ENCODE measurements at regions not wholly inside any gene's neighbourhood (a gene's known extent, or its start where the extent isn't known, plus 50 kb on each side); places are given as distances from the start of the nearest gene placed in this dataset.

DNA sequence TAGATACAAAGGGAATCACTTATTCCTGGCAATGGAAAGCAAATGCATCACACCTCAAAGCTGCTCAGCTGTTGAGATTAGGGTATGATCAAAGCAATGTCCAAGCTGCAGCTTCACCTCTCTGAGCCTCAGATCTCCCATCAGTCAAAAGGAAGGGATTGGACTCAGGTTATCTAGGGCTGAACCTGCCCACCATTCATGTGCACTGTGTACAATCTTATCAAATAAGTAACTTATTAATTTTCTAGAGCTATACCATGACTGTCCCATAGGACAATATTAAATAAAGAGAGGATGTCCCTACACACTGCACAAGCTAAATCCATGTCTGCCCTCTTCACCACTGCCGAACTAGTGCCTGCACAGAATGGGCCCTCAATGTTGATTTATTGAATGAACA lies 127.0 kb downstream of the HSD17B3 start:
- peaks cover 31% of the 10 kb centered on the region for H3K27me3 Mint-ChIP-seq (ENCODE audit: unreplicated experiment)
- H3K9me3 Mint-ChIP-seq (ENCODE audit: unreplicated experiment) = no peaks in the 10 kb centered on the region
- DNase-seq (ENCODE audit: extremely low spot score, unreplicated experiment) = no peak
- H3K27ac Mint-ChIP-seq (ENCODE audit: unreplicated experiment) = no peak overlapping the region
- H3K4me1 Mint-ChIP-seq (ENCODE audit: unreplicated experiment) = peaks cover 27% of the 10 kb centered on the region
- no peak overlapping the region for H3K4me3 Mint-ChIP-seq (ENCODE audit: unreplicated experiment)
- TF ChIP-seq, protein P1, sequence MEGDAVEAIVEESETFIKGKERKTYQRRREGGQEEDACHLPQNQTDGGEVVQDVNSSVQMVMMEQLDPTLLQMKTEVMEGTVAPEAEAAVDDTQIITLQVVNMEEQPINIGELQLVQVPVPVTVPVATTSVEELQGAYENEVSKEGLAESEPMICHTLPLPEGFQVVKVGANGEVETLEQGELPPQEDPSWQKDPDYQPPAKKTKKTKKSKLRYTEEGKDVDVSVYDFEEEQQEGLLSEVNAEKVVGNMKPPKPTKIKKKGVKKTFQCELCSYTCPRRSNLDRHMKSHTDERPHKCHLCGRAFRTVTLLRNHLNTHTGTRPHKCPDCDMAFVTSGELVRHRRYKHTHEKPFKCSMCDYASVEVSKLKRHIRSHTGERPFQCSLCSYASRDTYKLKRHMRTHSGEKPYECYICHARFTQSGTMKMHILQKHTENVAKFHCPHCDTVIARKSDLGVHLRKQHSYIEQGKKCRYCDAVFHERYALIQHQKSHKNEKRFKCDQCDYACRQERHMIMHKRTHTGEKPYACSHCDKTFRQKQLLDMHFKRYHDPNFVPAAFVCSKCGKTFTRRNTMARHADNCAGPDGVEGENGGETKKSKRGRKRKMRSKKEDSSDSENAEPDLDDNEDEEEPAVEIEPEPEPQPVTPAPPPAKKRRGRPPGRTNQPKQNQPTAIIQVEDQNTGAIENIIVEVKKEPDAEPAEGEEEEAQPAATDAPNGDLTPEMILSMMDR (IDR thresholded peaks at IDR 0.05) = no peak
- H3K36me3 Mint-ChIP-seq (ENCODE audit: unreplicated experiment) = no peaks in the 10 kb centered on the region

DNA sequence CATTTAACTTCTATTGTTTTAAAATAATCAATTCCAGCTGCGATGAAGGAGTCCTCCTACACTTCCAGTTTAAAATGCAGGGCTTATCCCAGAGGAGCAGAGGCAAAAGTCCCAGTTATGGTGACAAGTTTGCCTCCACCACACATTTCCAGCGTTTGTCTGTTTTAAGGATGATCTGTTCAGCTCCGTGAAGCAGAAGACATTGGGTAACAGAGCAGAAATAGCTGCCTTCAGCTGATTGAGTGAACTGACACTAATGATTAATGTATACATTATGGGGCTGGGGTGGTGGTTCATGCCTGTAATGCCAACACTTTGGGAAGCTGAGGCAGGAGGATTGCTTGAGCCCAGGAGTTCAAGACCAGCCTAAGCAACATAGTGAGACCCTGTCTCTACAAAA lies 127.6 kb downstream of the HSD17B3 start:
- H3K27me3 Mint-ChIP-seq (ENCODE audit: unreplicated experiment) = peaks cover 31% of the 10 kb centered on the region
- no peaks in the 10 kb centered on the region for H3K9me3 Mint-ChIP-seq (ENCODE audit: unreplicated experiment)
- H3K4me3 Mint-ChIP-seq (ENCODE audit: unreplicated experiment) = no peak overlapping the region
- no peak for DNase-seq (ENCODE audit: extremely low spot score, unreplicated experiment)
- H3K4me1 Mint-ChIP-seq (ENCODE audit: unreplicated experiment) = peaks cover 33% of the 10 kb centered on the region
- H3K36me3 Mint-ChIP-seq (ENCODE audit: unreplicated experiment) = no peaks in the 10 kb centered on the region
- H3K27ac Mint-ChIP-seq (ENCODE audit: unreplicated experiment) = no peak overlapping the region
- TF ChIP-seq, protein P1 (IDR thresholded peaks at IDR 0.05) = no peak

DNA sequence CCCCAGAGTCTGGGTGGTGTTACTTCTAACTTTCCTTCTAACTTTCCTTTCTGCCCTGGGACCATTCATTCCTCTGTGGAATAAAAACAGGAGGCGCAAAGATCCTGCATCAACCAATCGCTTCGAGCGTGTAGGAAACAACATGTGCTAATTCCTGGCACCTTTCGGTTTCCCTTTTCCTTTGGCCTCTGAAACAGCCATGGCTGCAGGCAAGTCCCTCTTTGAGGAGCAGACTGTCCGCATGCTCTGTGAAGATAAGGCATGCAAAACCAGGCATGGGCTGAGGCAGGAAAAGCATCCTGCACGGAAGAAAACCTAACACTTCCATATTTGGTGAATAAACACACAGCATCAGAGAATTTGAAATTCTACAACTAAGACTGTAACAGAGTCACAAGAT lies 128.3 kb downstream of the HSD17B3 start:
- Mint-ChIP-seq H3K27ac (ENCODE audit: unreplicated experiment) (no peak overlapping the region), H3K9me3 (ENCODE audit: unreplicated experiment) (no peaks in the 10 kb centered on the region), H3K36me3 (ENCODE audit: unreplicated experiment) (no peaks in the 10 kb centered on the region), H3K4me3 (ENCODE audit: unreplicated experiment) (no peak overlapping the region), H3K4me1 (ENCODE audit: unreplicated experiment) (peaks cover 39% of the 10 kb centered on the region), H3K27me3 (ENCODE audit: unreplicated experiment) (peaks cover 28% of the 10 kb centered on the region)
- TF ChIP-seq, protein P1 (IDR thresholded peaks at IDR 0.05) = no peak
- no peak for DNase-seq (ENCODE audit: extremely low spot score, unreplicated experiment)

DNA sequence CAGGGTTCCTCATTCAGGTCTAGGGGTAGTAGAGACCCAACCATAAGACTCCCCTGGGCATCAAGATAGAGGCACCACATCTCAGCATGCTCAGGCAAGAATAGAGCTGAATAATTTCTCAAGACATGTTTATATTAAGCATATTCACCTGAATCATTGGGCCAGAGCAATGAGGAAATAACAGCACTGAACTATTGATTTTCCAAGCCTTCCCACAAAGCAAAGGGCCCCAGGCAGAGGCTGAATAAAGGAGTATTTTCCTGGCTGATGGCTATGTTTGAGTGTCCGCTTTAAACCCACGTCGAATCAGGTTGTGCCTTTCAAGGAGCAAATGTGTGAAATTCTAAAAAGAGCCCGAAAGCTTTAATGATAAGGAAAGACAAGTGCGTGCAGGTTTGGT lies 129.2 kb downstream of the HSD17B3 start:
- H3K4me1 Mint-ChIP-seq (ENCODE audit: unreplicated experiment) = peaks cover 40% of the 10 kb centered on the region
- DNase-seq (ENCODE audit: extremely low spot score, unreplicated experiment) = no peak
- no peak overlapping the region for H3K4me3 Mint-ChIP-seq (ENCODE audit: unreplicated experiment)
- H3K27ac Mint-ChIP-seq (ENCODE audit: unreplicated experiment) = no peak overlapping the region
- TF ChIP-seq, protein P1 (IDR thresholded peaks at IDR 0.05) = no peak
- H3K27me3 Mint-ChIP-seq (ENCODE audit: unreplicated experiment) = peaks cover 27% of the 10 kb centered on the region
- no peaks in the 10 kb centered on the region for H3K9me3 Mint-ChIP-seq (ENCODE audit: unreplicated experiment)
- no peaks in the 10 kb centered on the region for H3K36me3 Mint-ChIP-seq (ENCODE audit: unreplicated experiment)

DNA sequence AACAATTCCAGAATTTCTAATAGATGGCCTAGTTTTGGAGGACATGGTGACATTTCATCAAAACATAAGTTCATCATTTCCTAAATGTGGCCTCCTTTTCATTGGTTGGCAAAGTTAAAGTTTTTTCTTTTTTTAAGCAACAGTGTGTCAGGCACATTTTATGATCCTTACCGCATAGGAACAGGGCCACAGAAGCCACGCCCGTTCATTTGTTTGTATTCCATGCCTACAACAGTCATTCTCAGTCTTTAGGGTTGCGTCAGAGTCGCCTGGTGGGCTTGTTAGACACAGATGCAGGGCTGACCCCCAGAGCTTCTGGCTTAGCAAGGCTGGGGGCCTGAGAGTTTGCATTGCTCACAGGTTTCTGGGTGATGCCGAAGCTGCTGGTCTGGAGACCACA lies 130.2 kb downstream of the HSD17B3 start:
- TF ChIP-seq, protein P1 (IDR thresholded peaks at IDR 0.05) = no peak
- peaks cover 30% of the 10 kb centered on the region for H3K4me1 Mint-ChIP-seq (ENCODE audit: unreplicated experiment)
- H3K4me3 Mint-ChIP-seq (ENCODE audit: unreplicated experiment) = no peak overlapping the region
- no peak for DNase-seq (ENCODE audit: extremely low spot score, unreplicated experiment)
- no peak overlapping the region for H3K27ac Mint-ChIP-seq (ENCODE audit: unreplicated experiment)
- H3K9me3 Mint-ChIP-seq (ENCODE audit: unreplicated experiment) = no peaks in the 10 kb centered on the region
- H3K36me3 Mint-ChIP-seq (ENCODE audit: unreplicated experiment) = no peaks in the 10 kb centered on the region
- peaks cover 31% of the 10 kb centered on the region for H3K27me3 Mint-ChIP-seq (ENCODE audit: unreplicated experiment)

Measured in osteocyte (in vitro differentiated cells).